CD4-positive, alpha-beta T cell treated with Interferon gamma for 1 hour (primary cell): ENCODE measurements at regions not wholly inside any gene's neighbourhood (a gene's known extent, or its start where the extent isn't known, plus 50 kb on each side); places are given as distances from the start of the nearest gene placed in this dataset.
"Not testable (repeated sequence)": the region's sequence is repeated elsewhere in the genome, so short reads cannot be mapped to it uniquely, and the experiment has no call there.

Source experiments
- DNase-seq: peaks from one replicate; pipeline ENCODE4 v3.0.0-alpha.2; 2020

- DNase-seq = no peak
Observed at GRCh38 chr17:55911186-55911585, 160.3 kb downstream of the PCTP start.

- DNase-seq = no peak
Observed at GRCh38 chr17:55925440-55925839, 174.6 kb downstream of the PCTP start.

GRCh38 chr17:55926276-55926990, 175.6 kb downstream of the PCTP start:
- DNase-seq = no peak

GRCh38 chr17:55930291-55930809, 179.5 kb downstream of the PCTP start:
- no peak for DNase-seq

- no peak for DNase-seq
Observed at GRCh38 chr17:55931446-55931845, 180.6 kb downstream of the PCTP start.

GRCh38 chr17:55932973-55933372, 182.1 kb downstream of the PCTP start:
- no peak for DNase-seq

- DNase-seq = not testable (repeated sequence)
Observed at GRCh38 chr17:55939181-55939810, 188.4 kb downstream of the PCTP start.

GRCh38 chr17:55959756-55960155, 193.5 kb upstream of the ANKFN1 start:
- DNase-seq = no peak

GRCh38 chr17:55961386-55961785, 191.9 kb upstream of the ANKFN1 start:
- DNase-seq = no peak

GRCh38 chr17:55962951-55963401, 190.3 kb upstream of the ANKFN1 start:
- DNase-seq = no peak

- DNase-seq = no peak
Observed at GRCh38 chr17:55964191-55964590, 189.1 kb upstream of the ANKFN1 start.

- no peak for DNase-seq
Observed at GRCh38 chr17:55965051-55965450, 188.2 kb upstream of the ANKFN1 start.

- DNase-seq = no peak
Observed at GRCh38 chr17:55969562-55970324, 183.5 kb upstream of the ANKFN1 start.

- DNase-seq = no peak
Observed at GRCh38 chr17:55978578-55978977, 174.7 kb upstream of the ANKFN1 start.

GRCh38 chr17:55983096-55983495, 170.2 kb upstream of the ANKFN1 start:
- no peak for DNase-seq

- no peak for DNase-seq
Observed at GRCh38 chr17:55986817-55987216, 166.5 kb upstream of the ANKFN1 start.

- no peak for DNase-seq
Observed at GRCh38 chr17:55988861-55989260, 164.4 kb upstream of the ANKFN1 start.

- no peak for DNase-seq
Observed at GRCh38 chr17:55990332-55991006, 162.8 kb upstream of the ANKFN1 start.

GRCh38 chr17:55996826-55997225, 156.4 kb upstream of the ANKFN1 start:
- DNase-seq = no peak

GRCh38 chr17:56000411-56000810, 152.9 kb upstream of the ANKFN1 start:
- no peak for DNase-seq

- DNase-seq = peak; percentile 30
Observed at GRCh38 chr17:56002656-56003055, 150.6 kb upstream of the ANKFN1 start.

GRCh38 chr17:56009795-56010651, 143.3 kb upstream of the ANKFN1 start:
- DNase-seq = no peak
